ENCODE measurements at regions not wholly inside any gene's neighbourhood (a gene's known extent, or its start where the extent isn't known, plus 50 kb on each side); places are given as distances from the start of the nearest gene placed in this dataset.
A peak's percentile ranks its signal among the peaks of the same experiment; 100 is the strongest.
"Not testable (repeated sequence)": the region's sequence is repeated elsewhere in the genome, so short reads cannot be mapped to it uniquely, and the experiment has no call there.

DNA sequence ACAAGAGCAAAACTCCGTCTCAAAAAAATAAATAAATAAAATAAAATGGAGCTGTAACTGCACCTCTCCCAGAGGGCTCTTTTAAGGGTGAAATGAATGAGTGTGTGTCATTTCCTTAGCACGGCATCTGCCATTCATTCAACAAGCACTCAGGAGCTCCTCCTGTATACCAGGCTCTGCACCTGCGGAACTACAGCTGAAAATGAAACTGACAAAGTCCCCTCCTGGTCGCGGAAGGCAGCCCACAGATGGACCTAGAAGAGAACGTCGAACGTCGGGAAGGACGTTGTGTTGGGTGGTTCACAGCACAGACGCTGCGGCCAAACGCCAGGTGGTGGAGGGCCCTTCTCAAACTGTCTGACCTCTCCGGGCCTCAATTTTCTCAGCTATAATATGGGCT lies 256.4 kb downstream of the TFAP2C start:
- DNase-seq: no peak

DNA sequence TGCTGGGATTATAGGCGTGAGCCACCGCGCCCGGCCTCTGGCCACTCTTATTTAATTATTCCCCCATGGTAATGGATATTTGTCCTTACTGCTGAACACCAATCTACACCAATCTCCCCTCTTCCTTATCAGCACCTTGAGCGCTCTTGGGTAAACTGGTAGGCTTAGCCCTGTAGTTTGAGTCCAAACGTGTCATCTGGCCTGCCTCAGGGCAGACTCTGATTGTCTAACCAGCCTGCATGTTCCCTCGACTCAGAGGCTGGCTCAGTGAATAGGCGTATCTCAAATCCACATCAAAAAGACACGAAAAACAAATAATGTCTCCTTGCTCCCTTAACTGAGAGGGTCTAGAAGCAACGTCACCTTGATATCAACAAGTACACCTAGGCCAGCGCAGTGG lies 260.9 kb downstream of the TFAP2C start:
- no peak for DNase-seq

DNA sequence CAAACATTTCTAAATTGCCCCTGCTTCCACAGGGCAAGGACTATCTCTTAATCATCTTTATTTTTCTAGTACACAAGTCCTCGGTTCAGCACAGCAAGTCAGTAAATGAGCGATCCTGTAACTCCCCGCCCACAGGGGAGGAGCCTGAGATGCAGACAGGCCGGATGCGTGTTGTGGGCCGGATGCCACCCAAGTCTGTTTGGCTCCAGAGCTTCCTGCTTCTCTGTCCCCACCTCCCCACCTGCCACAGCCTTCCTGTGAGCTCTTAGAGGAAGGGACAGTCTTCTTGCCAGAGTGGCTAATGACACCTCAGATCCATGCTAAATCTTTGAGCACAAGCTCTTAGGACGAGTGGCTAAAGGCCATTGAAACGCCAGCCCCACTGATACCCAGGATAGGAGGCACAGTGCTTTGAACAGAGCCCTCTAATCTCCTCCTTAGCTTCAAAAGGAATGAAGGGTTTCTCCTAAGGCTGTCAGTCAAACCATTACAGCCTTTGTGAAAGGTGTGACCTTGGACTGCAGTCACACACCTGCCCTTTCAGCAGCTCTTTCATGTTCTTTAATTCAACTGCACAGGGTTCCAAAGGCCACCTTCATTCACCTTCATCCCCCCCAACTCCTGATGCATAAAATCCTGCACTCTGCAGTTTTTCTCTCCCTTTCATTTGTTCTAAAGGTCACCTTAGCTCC lies 264.3 kb downstream of the TFAP2C start:
- DNase-seq: peak in 1 of 2 donors; percentile 20

DNA sequence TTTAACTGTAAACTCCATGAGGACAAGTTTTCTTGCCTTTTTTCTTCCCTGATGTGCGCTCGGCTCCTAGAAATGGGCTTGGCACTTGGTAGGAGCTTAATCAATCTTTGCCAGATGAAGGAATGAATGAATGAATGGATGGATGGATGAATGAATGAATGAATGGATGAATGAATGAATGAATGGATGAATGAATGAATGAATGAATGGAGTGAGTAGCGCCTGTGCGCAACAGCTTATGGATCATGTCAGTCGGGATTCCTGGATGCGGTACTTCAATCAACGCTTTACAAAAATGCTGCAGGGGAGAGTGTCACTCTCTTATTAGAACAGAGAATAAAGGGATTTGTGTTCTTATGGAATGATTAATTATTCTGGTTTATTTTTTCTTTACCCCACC lies 267.3 kb downstream of the TFAP2C start:
- no peak for DNase-seq

DNA sequence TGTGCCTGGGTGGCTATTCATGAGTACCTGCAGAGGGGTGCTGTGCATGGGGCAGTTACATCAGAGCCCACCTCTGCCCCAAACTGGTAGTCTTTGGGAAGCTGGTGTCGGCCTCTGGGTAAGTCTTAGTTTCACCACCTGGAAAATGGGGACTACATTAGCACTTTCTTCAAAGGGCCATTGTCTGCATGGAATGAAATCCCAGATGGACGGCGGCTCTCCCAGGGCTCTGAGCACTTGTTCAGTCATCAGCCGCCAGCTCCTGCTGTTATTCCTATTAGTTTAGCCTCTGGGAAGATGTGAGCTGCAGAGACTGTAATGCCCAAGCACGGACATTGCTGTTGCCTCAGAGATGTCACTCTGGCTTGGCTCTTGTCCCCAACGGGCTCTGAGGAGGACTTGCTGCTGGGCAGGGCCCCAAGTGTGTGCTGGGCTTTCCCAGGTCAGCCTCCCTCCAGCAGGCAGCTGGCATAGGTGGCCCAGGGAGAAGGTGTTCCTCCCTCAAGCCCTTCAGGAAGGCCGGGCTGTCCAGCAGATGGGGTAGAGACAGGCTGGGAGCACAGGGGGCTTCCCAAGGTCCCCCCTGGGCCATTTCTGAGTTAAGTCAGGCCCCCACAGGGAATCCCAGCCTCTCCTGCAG lies 268.3 kb downstream of the TFAP2C start:
- DNase-seq: no peak

DNA sequence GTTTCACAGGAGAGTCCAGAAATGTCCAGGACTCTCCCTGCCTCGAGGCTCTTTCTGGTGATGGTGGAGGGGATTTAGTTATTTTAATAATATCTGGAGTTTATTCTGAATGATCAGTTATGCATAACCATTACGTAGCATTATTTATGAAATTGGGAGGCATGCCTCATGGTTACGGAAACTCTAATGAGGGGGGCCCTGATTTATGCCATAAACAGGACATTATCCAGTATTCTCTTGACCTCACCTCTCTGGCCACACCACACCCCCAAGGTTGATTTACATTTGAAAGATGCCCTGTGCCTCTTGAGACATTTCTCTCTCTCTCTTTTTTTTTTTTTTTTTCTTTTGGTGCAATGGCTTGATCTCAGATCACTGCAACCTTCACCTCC lies 268.8 kb downstream of the TFAP2C start:
- DNase-seq: no peak

DNA sequence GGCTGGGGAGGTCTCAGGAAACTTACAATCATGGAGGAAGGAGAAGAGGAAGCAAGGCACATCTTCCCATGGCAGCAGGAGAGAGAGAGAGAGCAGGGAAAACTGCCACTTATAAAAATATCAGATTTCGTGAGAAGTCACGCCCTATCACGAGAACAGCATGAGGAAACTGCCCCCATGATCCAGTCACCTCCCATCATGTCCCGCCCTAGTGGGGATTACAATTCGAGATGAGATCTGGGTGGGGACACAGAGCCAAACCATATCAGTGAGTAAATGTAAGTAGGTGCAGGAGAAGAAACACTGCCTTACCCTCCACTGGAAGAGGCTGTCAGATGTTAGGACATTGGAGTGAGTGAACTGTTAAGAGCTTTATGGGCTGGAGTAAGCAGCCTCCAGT lies 270.4 kb downstream of the TFAP2C start:
- DNase-seq: no peak

DNA sequence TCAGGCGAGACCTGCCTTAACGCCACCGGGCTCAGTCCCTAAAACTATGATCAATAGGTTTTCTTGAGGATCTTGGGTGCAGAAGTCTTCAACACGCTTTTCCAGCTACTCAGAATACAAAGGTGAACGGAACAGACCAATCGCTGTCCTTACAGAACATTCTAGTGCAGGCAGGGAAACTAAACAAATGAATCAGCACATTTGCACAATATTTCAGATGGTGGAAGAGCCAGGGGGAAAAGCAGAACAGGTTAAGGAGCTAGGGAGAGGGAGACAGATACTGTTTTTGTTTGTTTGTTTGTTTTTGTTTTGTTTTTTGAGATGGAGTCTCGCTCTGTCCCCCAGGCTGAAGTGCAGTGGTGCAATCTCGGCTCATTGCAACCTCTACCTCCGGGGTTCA lies 271.1 kb downstream of the TFAP2C start:
- DNase-seq: no peak

DNA sequence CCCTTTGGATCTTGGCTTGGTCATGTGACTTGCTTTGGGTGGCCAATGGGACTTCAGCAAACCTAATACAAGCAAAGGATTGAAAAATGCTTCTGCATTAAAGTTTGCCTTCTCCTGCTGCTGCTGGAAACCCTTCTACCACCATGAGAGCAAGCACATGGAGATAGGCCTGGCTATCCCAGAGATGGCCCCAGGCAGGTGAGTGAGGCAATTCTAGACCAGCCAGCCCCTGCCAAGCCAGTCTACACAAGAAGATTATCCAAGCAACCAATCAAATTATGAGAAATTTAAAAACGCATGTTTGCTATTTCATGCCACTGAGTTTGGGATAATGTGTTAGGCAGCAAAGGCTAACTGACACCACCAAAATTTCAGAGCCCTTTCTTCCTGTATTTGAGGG lies 274.3 kb downstream of the TFAP2C start:
- no peak for DNase-seq

DNA sequence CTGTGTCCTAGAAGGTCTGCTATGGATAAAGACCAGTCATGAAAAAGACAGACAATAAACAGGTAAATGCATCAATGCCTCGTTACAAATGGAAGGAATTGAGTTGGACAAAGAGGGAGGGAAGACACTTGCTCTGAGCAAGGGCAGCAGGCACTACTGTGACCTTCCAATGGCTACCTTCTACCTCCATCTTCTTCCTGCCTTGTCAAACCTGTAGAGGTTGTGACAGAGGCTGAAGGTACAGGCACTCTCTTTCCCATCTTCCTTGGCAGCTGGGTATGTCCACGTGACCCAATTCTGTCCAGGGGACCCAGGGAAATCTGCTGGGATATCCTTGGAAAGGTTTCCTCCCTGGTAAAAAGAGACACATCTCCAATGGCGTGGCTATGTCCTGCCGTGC lies 274.8 kb downstream of the TFAP2C start:
- no peak for DNase-seq

DNA sequence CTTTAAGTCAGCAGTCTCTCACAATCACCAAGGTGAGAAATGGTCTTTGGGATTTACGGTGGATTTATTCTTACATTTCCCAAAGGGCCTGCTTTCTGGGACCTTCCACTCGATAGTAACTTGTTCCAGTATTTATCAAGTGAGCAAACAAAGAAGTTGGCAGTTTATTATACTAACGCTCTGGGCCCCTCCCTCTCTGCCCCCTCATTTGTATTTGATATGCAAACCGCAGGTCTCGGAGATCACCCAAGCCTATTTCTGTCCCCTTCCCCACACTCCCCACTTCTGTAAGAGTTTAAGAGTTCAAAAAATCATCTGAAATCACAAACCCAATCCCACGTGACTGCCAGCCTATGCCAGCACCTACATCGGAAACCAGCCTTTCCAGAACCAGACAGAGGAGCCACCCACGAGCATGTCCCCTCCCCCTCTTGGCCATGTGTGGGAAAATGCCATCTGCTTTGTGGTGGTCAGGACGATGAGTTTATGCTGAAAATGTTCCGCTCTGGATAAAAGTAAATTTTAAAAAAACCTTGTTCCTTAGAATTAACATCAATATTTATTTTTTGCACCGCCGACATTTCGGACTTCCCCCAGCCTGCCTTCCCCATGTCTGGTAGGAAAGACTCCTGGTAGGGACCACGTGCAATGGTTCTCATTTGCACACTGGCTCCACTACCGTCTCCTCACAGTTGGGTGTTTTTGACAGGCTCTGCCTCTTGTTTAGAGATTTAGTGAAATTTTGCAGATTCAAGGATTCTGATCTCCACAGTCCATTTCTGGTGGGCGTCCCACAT lies 281.0 kb downstream of the TFAP2C start:
- no peak for DNase-seq

DNA sequence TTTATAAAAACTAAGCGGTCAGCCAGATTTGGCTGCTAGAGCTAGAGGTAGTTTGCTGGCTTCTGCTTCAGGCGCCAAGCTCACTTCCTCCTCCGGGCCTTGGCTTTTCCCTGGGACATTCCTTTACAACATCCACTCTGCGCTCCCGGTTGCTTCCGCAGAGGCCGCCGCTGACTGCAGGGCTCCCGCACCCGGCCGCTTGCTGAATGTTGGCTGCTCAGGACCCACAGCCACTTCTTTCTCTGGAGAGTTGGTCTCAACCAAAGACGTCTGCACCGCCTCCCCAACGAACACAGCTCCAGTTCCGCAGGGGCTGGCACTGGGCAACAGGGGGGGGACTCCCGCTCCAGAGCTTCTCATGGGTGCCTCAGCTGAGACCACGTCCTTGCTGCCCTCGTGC lies 282.8 kb downstream of the TFAP2C start:
- no peak for DNase-seq

DNA sequence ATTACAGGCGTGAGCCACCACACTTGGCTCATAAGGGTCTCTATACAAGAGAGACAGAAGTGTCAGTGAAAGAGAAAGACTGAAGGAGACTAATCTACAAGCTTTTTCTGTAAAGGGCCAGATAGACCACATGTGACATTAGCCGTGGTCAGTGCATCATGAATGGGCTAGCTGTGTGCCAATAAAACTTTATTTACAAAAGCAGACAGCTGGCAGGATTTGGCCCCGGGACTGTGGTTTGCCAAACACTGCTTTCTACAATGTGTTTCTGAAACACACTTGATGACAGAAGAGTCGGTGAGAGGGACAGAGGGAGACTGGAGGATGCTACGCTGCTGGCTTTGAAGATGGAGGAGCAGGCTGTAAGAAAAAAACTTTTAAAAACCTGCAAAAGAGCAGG lies 285.4 kb downstream of the TFAP2C start:
- DNase-seq: no peak

DNA sequence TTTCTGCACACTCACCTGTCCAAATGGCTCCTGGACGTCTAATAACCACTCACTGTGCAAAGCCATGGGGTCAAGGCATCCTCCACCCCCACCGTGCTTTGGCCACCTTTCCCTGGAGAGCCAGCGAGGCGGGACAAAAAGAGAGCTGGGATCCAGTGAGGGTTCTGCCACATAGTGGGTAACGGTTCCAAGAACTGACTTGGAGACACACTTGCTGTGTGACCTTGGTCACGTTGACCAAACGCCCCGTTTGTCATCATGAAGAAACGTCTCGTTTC lies 287.2 kb downstream of the TFAP2C start:
- no peak for DNase-seq

DNA sequence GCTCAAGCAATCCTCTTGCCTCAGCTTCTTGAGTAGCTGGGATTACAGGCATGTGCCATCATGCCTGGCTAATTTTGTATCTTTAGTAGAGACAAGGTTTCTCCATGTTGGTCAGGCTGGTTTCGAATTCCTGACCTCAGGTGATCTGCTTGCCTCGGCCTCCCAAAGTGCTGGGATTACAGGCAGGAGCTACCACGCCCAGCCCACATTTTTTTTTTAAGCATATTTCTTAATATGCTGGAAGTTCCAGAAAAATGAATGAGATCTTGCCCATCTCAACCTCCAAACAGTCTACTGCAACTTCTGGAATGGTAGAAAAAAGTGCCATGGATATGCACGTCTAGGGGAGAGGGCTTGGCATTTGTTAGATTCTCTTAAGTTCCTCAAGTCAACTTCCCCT lies 290.9 kb downstream of the TFAP2C start:
- DNase-seq: not testable (repeated sequence)

DNA sequence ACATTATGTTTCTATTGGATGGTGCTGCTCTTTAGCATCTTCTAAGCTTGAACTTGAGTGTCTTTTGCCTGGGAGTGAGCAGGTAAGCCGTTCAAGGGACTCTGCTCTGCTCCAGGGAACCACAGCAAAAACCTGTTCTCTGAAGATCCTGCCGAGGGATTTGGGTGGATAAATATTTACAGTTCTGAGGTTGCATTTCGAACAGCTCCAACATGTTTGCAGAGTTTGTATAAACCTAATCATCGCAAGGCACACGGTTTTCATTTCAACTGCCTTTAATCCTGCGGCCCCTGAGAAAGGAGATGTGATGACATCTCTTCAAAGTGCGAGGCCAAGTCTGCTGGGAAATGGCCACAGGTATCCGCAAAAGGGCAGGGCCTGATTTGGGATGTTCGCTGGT lies 293.4 kb downstream of the TFAP2C start:
- no peak for DNase-seq

DNA sequence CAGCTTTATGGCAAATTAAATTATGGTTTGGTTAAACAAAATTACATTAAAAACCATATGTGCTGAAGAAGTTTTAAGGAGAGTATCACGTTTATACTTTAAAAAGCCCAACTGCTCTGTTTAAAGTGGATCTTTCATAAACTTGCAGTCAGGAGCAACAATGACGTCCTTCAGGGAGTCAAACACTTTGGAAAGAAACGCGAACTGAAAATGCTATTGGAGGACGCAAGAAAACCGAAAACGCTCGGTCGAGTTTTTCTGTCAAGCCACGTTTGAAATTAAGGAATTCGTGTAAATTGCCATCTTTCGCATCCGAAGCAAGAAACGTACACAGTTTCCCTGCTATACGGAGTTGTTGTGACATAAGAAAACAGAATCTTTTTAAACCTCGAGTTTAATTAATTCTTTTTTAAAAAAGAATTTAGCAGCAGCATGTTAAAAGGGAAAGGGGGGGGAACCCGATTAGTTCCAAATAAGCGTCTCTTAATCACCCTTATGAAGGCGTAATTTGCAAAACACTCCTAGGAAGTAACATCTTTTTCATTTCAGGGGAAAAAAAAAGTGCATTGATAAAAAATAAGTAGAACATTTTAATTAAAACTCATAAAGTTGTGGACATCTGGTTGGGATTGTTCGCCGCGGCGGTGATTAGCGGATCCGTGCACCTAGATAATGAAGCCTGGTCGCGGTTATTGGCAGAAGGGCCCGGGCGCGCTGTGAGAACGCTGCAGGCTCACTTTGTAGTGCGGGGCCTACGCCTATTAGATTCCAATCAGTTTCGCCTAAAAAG lies 295.4 kb downstream of the TFAP2C start:
- DNase-seq: no peak

DNA sequence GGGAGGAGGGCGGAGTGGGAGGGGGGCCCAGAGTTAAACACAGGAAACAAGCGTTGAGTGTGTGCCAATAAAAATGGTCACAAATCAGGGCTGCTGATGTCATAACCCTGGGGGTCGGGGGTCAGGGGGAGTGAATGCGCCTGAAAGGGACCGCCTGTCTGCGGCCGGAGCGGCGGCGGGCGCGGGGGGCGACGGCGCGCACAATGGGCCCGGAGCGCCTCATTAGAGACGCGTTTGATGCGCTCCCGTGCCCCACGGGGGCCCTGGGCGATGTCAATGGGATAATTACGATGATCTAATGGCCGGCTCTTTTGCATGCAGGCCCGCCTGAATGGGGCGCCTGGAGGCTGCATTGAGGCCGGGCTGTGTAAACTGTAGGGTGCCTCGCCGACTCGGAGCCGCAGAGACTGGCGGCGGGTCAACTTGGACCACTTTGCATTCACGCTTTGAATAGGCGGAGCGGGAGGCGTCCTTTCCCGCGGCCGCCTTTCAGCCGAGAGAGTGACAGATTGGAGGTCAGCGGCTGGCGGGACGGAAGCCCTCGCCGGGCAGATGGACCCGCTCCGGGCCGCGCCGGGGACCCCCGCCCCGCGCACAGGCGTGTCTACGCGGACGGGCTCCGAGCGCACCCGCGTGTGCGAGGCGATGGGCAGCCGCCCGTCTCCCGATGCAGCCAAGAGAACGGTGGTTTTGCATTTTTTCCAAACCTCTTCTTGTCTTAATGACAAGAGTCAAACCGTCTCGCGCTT lies 296.1 kb downstream of the TFAP2C start:
- no peak for DNase-seq

DNA sequence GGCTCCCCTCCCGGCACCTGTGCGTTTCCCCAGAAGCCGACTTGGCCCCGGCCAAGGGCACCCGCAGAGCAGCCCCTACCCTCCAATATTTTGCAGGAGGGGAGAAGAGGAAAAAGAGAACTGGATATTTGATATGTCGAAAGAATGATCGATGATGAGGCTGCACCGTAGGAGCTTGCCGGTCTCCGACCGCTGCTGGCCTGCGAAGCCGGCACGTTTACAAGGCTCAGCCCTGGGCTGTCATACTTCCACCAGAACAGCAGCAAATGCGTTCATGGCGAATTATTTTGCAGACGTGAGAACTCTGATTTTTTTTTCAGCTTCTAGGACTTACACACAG lies 296.7 kb downstream of the TFAP2C start:
- no peak for DNase-seq

DNA sequence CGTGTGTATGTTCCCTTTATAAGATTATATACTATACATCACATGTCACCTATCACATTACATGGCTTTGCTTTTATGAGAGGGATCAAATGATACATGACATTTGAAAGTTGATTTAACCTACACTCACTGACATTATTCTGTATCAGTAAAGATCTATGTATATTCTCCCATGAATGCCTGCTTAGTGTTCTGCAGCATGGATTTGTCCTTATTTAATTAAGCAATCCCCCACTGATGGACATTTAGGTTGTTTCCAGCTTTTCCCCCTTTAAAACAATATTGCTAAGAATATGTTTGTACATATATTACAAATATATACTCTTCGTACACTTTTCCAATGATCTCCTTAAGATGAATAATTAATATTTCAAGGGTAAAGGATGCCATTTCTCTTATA lies 297.4 kb downstream of the TFAP2C start:
- no peak for DNase-seq

DNA sequence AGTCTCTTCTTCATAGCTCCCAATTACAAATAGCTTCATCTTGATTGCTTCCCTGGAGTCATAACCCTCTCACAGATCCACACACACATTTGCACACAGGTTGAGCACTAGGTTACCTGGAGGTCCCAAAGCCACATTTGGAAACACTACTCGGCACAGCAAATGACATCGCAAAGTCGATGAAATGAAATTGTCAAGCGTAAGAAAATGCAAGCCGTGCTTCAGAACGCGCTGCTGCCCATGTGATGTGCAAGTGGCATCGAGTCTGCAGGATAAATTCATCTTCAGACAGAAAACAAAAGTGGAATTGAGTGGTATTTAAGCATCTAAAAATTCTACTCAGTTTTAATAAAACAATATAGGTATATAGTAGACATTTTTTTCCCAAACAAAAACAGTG lies 298.0 kb downstream of the TFAP2C start:
- no peak for DNase-seq

DNA sequence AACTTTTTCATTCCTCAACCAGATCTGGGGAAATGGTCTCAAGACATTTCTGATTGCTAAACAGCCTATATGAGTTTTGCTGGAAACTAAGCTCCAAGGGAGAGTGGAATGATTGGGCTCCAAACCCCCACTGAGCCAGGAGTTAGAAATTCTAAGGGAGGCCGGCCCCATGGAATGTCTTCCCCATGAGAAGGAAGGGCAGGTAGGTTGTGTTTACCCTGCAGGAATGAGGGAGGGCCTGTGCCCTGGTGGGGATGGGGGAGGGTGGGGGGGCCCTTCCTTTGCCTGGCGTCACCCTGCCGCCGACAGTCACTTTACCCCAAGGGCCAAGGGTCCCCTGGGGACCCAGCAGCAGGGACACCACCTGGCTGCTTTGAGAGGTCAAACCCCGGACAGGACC lies 298.9 kb downstream of the TFAP2C start:
- no peak for DNase-seq

DNA sequence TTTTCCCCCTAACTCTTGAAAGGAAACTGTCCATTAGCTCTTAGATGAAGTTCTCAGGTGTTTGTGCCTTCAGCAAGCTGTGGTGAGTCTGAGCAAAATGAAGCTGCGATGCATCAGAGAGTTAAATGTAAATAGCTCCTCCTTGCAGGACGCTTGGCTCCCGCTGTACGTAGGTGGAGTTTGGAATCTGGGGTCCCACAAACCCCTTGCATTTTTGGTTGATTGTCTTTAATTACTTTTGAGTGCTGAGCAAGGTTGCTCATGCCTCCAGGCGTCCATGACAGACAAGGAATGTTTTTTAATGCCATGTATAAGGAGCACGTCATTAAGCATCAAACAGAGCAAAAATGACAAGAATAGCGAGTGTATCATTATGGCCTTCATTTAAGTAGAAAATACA lies 300.5 kb downstream of the TFAP2C start:
- no peak for DNase-seq
